ENCODE measurements at regions not wholly inside any gene's neighbourhood (a gene's known extent, or its start where the extent isn't known, plus 50 kb on each side); places are given as distances from the start of the nearest gene placed in this dataset.

DNA sequence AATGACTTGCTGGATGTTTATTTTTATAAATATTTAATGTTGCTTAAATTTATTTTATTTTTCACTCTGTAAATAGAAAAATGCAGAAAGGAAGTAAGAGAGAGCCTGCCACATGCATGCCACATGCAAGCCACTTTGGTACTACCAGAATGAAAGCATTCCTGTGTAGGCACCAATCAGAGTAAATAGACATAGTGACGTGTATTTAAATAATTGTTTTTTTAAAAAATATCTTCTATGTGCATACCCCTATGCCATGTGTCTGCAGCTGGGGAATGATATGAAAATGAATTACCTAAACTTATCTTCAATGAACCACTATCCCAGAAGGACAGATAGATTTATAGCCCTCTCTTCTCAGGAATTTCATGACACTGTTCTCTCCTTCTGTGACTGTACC lies 651.5 kb upstream of the RIOK2 start (continued):
- TF ChIP-seq, protein P1, sequence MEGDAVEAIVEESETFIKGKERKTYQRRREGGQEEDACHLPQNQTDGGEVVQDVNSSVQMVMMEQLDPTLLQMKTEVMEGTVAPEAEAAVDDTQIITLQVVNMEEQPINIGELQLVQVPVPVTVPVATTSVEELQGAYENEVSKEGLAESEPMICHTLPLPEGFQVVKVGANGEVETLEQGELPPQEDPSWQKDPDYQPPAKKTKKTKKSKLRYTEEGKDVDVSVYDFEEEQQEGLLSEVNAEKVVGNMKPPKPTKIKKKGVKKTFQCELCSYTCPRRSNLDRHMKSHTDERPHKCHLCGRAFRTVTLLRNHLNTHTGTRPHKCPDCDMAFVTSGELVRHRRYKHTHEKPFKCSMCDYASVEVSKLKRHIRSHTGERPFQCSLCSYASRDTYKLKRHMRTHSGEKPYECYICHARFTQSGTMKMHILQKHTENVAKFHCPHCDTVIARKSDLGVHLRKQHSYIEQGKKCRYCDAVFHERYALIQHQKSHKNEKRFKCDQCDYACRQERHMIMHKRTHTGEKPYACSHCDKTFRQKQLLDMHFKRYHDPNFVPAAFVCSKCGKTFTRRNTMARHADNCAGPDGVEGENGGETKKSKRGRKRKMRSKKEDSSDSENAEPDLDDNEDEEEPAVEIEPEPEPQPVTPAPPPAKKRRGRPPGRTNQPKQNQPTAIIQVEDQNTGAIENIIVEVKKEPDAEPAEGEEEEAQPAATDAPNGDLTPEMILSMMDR (IDR thresholded peaks at IDR 0.05; ENCODE audit: low read depth, low read length, missing input control), result no peak
- TF ChIP-seq HNF4A (conservative IDR thresholded peaks at IDR 0.05) (no peak), YY1 (IDR thresholded peaks at IDR 0.05) (no peak)

DNA sequence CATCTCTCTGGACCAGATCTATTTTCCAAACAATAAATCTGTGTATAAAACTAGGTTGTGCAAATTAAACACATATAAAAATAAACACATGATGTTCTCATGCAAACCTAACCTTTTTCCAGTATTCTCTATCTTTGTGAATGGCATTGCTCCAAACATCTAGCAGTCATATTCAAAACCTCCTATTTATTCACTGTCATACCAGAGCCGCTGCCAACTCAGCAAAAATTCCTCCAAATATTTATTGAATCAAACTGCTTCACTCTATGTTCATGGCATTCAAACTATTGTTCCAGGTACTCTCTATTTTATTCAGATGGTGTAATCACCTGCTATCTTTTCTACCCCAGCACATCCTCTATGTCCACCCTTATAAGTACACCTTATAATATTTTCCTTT lies 652.1 kb upstream of the RIOK2 start:
- Histone ChIP-seq H3K27me3 (ENCODE audit: control insufficient read depth in 4 of 4, insufficient read depth in 4 of 4, low read length in 3 of 4) (no peaks in the 10 kb centered on the region), H3K36me3 (ENCODE audit: control insufficient read depth in 4 of 4, insufficient read depth in 3 of 4, low read depth in 1 of 4, low read length in 3 of 4) (no peaks in the 10 kb centered on the region), H3K4me1 (ENCODE audit: control insufficient read depth in 4 of 4, insufficient read depth in 4 of 4, low read length in 3 of 4) (no peaks in the 10 kb centered on the region), H3K9me3 (ENCODE audit: control insufficient read depth in 4 of 4, low read length in 3 of 4) (no peaks in the 10 kb centered on the region), H3K27ac (ENCODE audit: low read depth in 1 of 2, low read length in 2 of 2) (no peak overlapping the region), H3K4me3 (ENCODE audit: low read depth in 1 of 3, low read length in 3 of 3) (no peak overlapping the region), H3K9ac (ENCODE audit: low read depth in 1 of 2, low read length in 2 of 2) (no peak overlapping the region)
- DNase-seq (ENCODE audit: low spot score), result no peak
- 86% methylated on average over 1 of the region's 1 CpG for WGBS
- TF ChIP-seq FOXA2 (IDR thresholded peaks at IDR 0.05) (no peak), GABPA (IDR thresholded peaks at IDR 0.05 in 1 of 2, conservative IDR thresholded peaks at IDR 0.05 in 1 of 2) (no peak), SP1 (IDR thresholded peaks at IDR 0.05) (no peak), RAD21 (IDR thresholded peaks at IDR 0.05) (no peak)
- TF ChIP-seq, protein P1 (IDR thresholded peaks at IDR 0.05; ENCODE audit: low read depth, low read length, missing input control), result no peak
- TF ChIP-seq, protein P2, sequence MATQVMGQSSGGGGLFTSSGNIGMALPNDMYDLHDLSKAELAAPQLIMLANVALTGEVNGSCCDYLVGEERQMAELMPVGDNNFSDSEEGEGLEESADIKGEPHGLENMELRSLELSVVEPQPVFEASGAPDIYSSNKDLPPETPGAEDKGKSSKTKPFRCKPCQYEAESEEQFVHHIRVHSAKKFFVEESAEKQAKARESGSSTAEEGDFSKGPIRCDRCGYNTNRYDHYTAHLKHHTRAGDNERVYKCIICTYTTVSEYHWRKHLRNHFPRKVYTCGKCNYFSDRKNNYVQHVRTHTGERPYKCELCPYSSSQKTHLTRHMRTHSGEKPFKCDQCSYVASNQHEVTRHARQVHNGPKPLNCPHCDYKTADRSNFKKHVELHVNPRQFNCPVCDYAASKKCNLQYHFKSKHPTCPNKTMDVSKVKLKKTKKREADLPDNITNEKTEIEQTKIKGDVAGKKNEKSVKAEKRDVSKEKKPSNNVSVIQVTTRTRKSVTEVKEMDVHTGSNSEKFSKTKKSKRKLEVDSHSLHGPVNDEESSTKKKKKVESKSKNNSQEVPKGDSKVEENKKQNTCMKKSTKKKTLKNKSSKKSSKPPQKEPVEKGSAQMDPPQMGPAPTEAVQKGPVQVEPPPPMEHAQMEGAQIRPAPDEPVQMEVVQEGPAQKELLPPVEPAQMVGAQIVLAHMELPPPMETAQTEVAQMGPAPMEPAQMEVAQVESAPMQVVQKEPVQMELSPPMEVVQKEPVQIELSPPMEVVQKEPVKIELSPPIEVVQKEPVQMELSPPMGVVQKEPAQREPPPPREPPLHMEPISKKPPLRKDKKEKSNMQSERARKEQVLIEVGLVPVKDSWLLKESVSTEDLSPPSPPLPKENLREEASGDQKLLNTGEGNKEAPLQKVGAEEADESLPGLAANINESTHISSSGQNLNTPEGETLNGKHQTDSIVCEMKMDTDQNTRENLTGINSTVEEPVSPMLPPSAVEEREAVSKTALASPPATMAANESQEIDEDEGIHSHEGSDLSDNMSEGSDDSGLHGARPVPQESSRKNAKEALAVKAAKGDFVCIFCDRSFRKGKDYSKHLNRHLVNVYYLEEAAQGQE (IDR thresholded peaks at IDR 0.05), result no peak
- TF ChIP-seq, protein P3, sequence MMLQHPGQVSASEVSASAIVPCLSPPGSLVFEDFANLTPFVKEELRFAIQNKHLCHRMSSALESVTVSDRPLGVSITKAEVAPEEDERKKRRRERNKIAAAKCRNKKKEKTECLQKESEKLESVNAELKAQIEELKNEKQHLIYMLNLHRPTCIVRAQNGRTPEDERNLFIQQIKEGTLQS (IDR thresholded peaks at IDR 0.05), result no peak

DNA sequence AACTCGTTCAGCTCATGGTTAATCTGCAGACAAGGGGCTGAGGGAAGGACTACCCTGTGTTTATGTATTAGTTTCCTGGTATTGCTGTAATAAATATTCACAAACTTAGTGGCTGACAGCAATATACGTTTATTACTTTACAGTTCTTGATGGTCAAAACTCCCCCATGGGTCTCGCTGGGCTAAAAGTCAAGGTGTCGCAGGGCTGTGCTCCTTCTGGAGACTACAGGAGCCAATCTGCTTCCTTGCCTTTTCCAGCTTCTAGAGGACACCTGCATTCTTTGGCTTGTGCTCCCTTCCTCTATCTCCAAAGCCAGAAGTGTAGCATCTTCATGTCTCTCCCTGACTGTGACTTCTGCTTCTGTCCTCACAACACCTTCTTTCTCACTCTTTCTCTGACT lies 653.8 kb upstream of the RIOK2 start:
- 84% methylated on average over 4 of the region's 4 CpGs for WGBS
- H3K4me1 ChIP-seq (ENCODE audit: control insufficient read depth in 4 of 4, insufficient read depth in 4 of 4, low read length in 3 of 4), result no peaks in the 10 kb centered on the region
- no peaks in the 10 kb centered on the region for H3K36me3 ChIP-seq (ENCODE audit: control insufficient read depth in 4 of 4, insufficient read depth in 3 of 4, low read depth in 1 of 4, low read length in 3 of 4)
- DNase-seq (ENCODE audit: low spot score), result no peak
- no peak overlapping the region for H3K9ac ChIP-seq (ENCODE audit: low read depth in 1 of 2, low read length in 2 of 2)
- no peaks in the 10 kb centered on the region for H3K27me3 ChIP-seq (ENCODE audit: control insufficient read depth in 4 of 4, insufficient read depth in 4 of 4, low read length in 3 of 4)
- no peak overlapping the region for H3K4me3 ChIP-seq (ENCODE audit: low read depth in 1 of 3, low read length in 3 of 3)
- H3K9me3 ChIP-seq (ENCODE audit: control insufficient read depth in 4 of 4, low read length in 3 of 4), result no peaks in the 10 kb centered on the region
- TF ChIP-seq RAD21 (IDR thresholded peaks at IDR 0.05) (no peak), GABPA (IDR thresholded peaks at IDR 0.05 in 1 of 2, conservative IDR thresholded peaks at IDR 0.05 in 1 of 2) (no peak), NR2F2 (IDR thresholded peaks at IDR 0.05) (no peak), HNF4G (IDR thresholded peaks at IDR 0.05) (no peak), TAF1 (conservative IDR thresholded peaks at IDR 0.05) (no peak), YY1 (IDR thresholded peaks at IDR 0.05) (no peak)
- TF ChIP-seq, protein P3 (IDR thresholded peaks at IDR 0.05), result no peak
- no peak overlapping the region for H3K27ac ChIP-seq (ENCODE audit: low read depth in 1 of 2, low read length in 2 of 2)

Measured in liver (tissue), 8 donors.